Endodermal cell (in vitro differentiated cells): ENCODE measurements at regions not wholly inside any gene's neighbourhood (a gene's known extent, or its start where the extent isn't known, plus 50 kb on each side); places are given as distances from the start of the nearest gene placed in this dataset.

ENCODE experiments used
- DNase-seq: peaks from one replicate; pipeline ENCODE4 v3.0.0-alpha.2; 2017
- H3K27ac ChIP-seq: 2 replicates; pipeline ENCODE4 v1.5.1; 2013; ENCODE audit warnings: mild to moderate bottlenecking, low read depth, low read length, moderate library complexity
- H3K27me3 ChIP-seq: 2 replicates; pipeline ENCODE4 v1.6.1; 2013; ENCODE audit warnings: mild to moderate bottlenecking, low read length, moderate library complexity; ENCODE audit not compliant: insufficient read depth, control insufficient read depth, poor library complexity, severe bottlenecking
- H3K36me3 ChIP-seq: 2 replicates; pipeline ENCODE4 v1.7.0; 2013; ENCODE audit warnings: mild to moderate bottlenecking, low read length, moderate library complexity; ENCODE audit not compliant: control insufficient read depth, insufficient read depth
- H3K4me1 ChIP-seq: one replicate; pipeline ENCODE4 v1.7.0; 2013; ENCODE audit warnings: low read length; ENCODE audit not compliant: control insufficient read depth, insufficient read depth
- H3K4me3 ChIP-seq: 2 replicates; pipeline ENCODE4 v1.5.1; 2013; ENCODE audit warnings: mild to moderate bottlenecking, low read length, moderate library complexity
- H3K9ac ChIP-seq: 2 replicates; pipeline ENCODE4 v1.6.1; 2013; ENCODE audit warnings: mild to moderate bottlenecking, low read length, moderate library complexity; ENCODE audit not compliant: poor library complexity, severe bottlenecking; ENCODE audit errors: extremely low read depth
- H3K9me3 ChIP-seq: 2 replicates; pipeline ENCODE4 v1.6.1; 2013; ENCODE audit warnings: mild to moderate bottlenecking, low read length, moderate library complexity; ENCODE audit not compliant: control insufficient read depth
- H3K27ac Mint-ChIP-seq: 2 replicates; pipeline ENCODE4 v1.8.0; 2020; ENCODE audit warnings: mixed read lengths
- H3K27me3 Mint-ChIP-seq: 2 replicates; pipeline ENCODE4 v1.8.0; 2021; ENCODE audit warnings: mild to moderate bottlenecking, mixed read lengths; ENCODE audit not compliant: insufficient read depth
- H3K36me3 Mint-ChIP-seq: 2 replicates; pipeline ENCODE4 v1.8.0; 2020; ENCODE audit warnings: low read depth, mixed read lengths
- H3K4me1 Mint-ChIP-seq: 2 replicates; pipeline ENCODE4 v1.8.0; 2020; ENCODE audit warnings: mixed read lengths
- H3K4me3 Mint-ChIP-seq: 2 replicates; pipeline ENCODE4 v1.8.0; 2020; ENCODE audit warnings: mild to moderate bottlenecking, moderate library complexity, mixed read lengths
- H3K9me3 Mint-ChIP-seq: 2 replicates; pipeline ENCODE4 v1.8.0; 2020; ENCODE audit warnings: mild to moderate bottlenecking, mixed read lengths
- CTCF ChIP-seq: fragments of 200-600 bp; sonication (generic); conservative IDR thresholded peaks from 2 replicates; pipeline ENCODE4 v1.5.0; 2021; ENCODE audit warnings: antibody characterized with exemption, mild to moderate bottlenecking
- WGBS, 2 experiments: methylation state at CpG; one replicate each; pipeline versions ENCODE4 v1.1.5 to v1.1.7; 2013; ENCODE audit warnings: missing lambda C conversion rate in 2 of 2, mixed read lengths in 1 of 2; ENCODE audit not compliant: insufficient coverage in 1 of 2, insufficient read length in 1 of 2; 5-methylcytosine and 5-hydroxymethylcytosine counted together

DNA sequence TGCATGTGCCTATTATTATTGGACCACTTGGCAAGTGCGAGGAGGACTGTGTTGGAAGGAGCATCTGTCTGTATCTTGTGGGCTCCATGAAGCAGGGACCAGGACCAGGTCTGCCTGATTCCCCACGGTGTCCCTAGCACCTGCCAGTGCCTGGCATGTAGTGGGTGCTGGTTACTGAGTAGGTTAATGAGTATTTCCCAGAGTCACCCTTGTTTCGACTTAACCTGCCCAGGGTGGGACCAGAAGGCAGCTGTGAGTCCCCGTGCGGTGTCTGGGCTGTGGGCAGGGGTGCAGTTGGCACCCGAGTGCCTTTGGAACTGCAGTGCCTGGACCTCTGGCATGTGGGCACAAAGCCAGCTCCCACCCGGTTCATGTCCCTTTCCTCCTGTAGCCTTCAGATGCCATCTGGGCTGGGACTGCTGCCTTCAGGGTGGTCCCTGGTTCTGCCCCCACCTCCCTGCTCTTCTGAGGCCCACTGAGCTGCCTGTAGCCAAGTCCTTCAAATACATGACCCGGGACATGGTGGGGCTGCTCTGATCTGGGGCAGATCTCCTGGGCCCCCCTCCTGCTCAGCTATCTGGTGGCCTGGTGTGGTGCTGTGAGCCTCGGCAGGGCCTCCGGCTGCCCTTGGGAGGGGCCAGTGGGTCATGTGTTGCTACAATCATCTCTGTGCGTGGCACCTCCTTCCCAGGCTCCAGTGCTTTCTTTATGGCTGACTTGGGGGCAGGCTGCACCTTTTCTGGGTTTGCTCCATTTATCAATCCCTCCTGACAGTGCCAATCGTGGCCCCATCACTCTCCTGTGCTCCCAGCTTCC lies 53.0 kb upstream of the SORCS2 start:
- H3K36me3 ChIP-seq: no peaks in the 10 kb centered on the region
- no peak overlapping the region for H3K27ac ChIP-seq
- H3K36me3 Mint-ChIP-seq: no peaks in the 10 kb centered on the region
- peaks cover 5% of the 10 kb centered on the region for H3K4me1 Mint-ChIP-seq
- no peaks in the 10 kb centered on the region for H3K4me1 ChIP-seq
- no peaks in the 10 kb centered on the region for H3K9me3 Mint-ChIP-seq
- no peak for TF ChIP-seq CTCF
- no peak overlapping the region for H3K27ac Mint-ChIP-seq
- H3K9me3 ChIP-seq: no peaks in the 10 kb centered on the region
- no peaks in the 10 kb centered on the region for H3K27me3 Mint-ChIP-seq
- H3K4me3 Mint-ChIP-seq: no peak overlapping the region
- WGBS, 2 experiments: 88 to 89% methylated on average over 11 to 12 of the region's 12 CpGs
- no peak overlapping the region for H3K9ac ChIP-seq
- no peaks in the 10 kb centered on the region for H3K27me3 ChIP-seq
- no peak overlapping the region for H3K4me3 ChIP-seq
- no peak for DNase-seq

- Mint-ChIP-seq H3K27me3 (no peaks in the 10 kb centered on the region), H3K36me3 (no peaks in the 10 kb centered on the region), H3K27ac (no peak overlapping the region), H3K4me3 (no peak overlapping the region), H3K4me1 (peaks cover 5% of the 10 kb centered on the region), H3K9me3 (no peaks in the 10 kb centered on the region)
- no peaks in the 10 kb centered on the region for H3K9me3 ChIP-seq
- no peak overlapping the region for H3K27ac ChIP-seq
- H3K4me3 ChIP-seq: no peak overlapping the region
- no peak overlapping the region for H3K9ac ChIP-seq
- no peaks in the 10 kb centered on the region for H3K4me1 ChIP-seq
- no peaks in the 10 kb centered on the region for H3K36me3 ChIP-seq
- 91 to 94% methylated on average over 17 to 21 of the region's 21 CpGs for WGBS, 2 experiments
- H3K27me3 ChIP-seq: no peaks in the 10 kb centered on the region
- no peak for DNase-seq
- no peak for TF ChIP-seq CTCF
These were observed 53.8 kb upstream of the SORCS2 start for GRCh38 chr4:7138223-7139166.

- Mint-ChIP-seq H3K36me3 (no peaks in the 10 kb centered on the region), H3K4me1 (peaks cover 5% of the 10 kb centered on the region), H3K27me3 (peaks cover 3% of the 10 kb centered on the region), H3K9me3 (peaks cover 6% of the 10 kb centered on the region), H3K27ac (no peak overlapping the region), H3K4me3 (no peak overlapping the region)
- H3K27ac ChIP-seq: no peak overlapping the region
- DNase-seq: no peak
- 87 to 92% methylated on average over 11 to 30 of the region's 30 CpGs for WGBS, 2 experiments
- H3K9ac ChIP-seq: no peak overlapping the region
- no peak overlapping the region for H3K4me3 ChIP-seq
- H3K27me3 ChIP-seq: no peaks in the 10 kb centered on the region
- H3K36me3 ChIP-seq: no peaks in the 10 kb centered on the region
- H3K4me1 ChIP-seq: no peaks in the 10 kb centered on the region
- no peaks in the 10 kb centered on the region for H3K9me3 ChIP-seq
- TF ChIP-seq CTCF: no peak
These were observed 54.8 kb upstream of the SORCS2 start for GRCh38 chr4:7137326-7138200.
